GM12892 (cell line): ENCODE measurements at regions not wholly inside any gene's neighbourhood (a gene's known extent, or its start where the extent isn't known, plus 50 kb on each side); places are given as distances from the start of the nearest gene placed in this dataset.

Experiments used
- POLR2A ChIP-seq: IDR thresholded peaks from 2 replicates; pipeline ENCODE4 v1.6.1; 2011; ENCODE audit warnings: low read depth, low read length, control low read depth
- POLR2AphosphoS5 ChIP-seq: IDR thresholded peaks from 2 replicates; pipeline ENCODE4 v1.6.1; 2011; ENCODE audit warnings: low read depth, low read length, control low read depth
- TAF1 ChIP-seq: IDR thresholded peaks from 2 replicates; pipeline ENCODE4 v1.6.1; 2011; ENCODE audit warnings: low read depth, mild to moderate bottlenecking, control low read depth, low read length, borderline replicate concordance

DNA sequence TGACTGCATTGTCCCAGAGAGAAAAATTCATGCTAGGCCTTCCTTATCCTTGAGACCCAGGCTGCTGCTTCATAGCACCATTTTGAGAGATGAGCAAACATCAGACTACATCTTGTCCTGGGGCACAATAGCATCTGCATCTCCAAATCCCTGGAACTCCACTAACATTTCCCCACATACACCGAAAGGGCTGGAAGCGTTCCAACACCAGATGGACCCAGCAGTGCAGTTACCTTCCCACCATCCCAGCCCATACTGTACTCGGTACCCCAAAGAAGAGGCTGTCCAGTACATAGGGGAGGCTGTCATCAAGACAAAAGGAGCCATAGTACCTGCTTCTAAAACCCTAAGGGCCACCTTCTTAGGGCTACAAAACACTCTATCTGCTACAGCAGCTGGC lies 547.2 kb upstream of the CHORDC1 start:
- TF ChIP-seq POLR2AphosphoS5: no peak
- no peak for TF ChIP-seq POLR2A
- no peak for TF ChIP-seq TAF1
